ENCODE measurements at regions not wholly inside any gene's neighbourhood (a gene's known extent, or its start where the extent isn't known, plus 50 kb on each side); places are given as distances from the start of the nearest gene placed in this dataset.
A peak's percentile ranks its signal among the peaks of the same experiment; 100 is the strongest.

- H3K4me3 Mint-ChIP-seq (ENCODE audit: unreplicated experiment), result no peak overlapping the region
- TF ChIP-seq CTCF (IDR thresholded peaks at IDR 0.05; ENCODE audit: unreplicated experiment), result no peak
- CTCF ChIA-PET, result interaction anchor here (0.5 to 1.1 kb wide), 3 partner anchors 17 to 301 kb away, joined by 3 read pairs; no protein-coding TSS in a partner anchor
- H3K9me3 Mint-ChIP-seq (ENCODE audit: unreplicated experiment), result no peaks in the 10 kb centered on the region
- no peaks in the 10 kb centered on the region for H3K36me3 Mint-ChIP-seq (ENCODE audit: insufficient read depth, unreplicated experiment)
- no TSS peak for BruUV-seq (replicated peaks)
- no peak overlapping the region for H3K27ac Mint-ChIP-seq (ENCODE audit: low read depth, unreplicated experiment)
- intact Hi-C loops (cut with micrococcal nuclease), result no loop called here
- no peaks in the 10 kb centered on the region for H3K27me3 Mint-ChIP-seq (ENCODE audit: insufficient read depth, unreplicated experiment)
- no peaks in the 10 kb centered on the region for H3K4me1 Mint-ChIP-seq (ENCODE audit: insufficient read depth, unreplicated experiment)
- no peak for DNase-seq (ENCODE audit: unreplicated experiment)
- POLR2A ChIA-PET, result no interaction called here
These were observed 215.2 kb downstream of the RPS24 start for GRCh38 chr10:78248651-78249464.

GRCh38 chr10:78249690-78250089 is 216.0 kb downstream of the RPS24 start:
- no peaks in the 10 kb centered on the region for H3K36me3 Mint-ChIP-seq (ENCODE audit: insufficient read depth, unreplicated experiment)
- DNase-seq (ENCODE audit: unreplicated experiment), result no peak
- POLR2A ChIA-PET, result no interaction called here
- H3K9me3 Mint-ChIP-seq (ENCODE audit: unreplicated experiment), result no peaks in the 10 kb centered on the region
- H3K27me3 Mint-ChIP-seq (ENCODE audit: insufficient read depth, unreplicated experiment), result no peaks in the 10 kb centered on the region
- H3K27ac Mint-ChIP-seq (ENCODE audit: low read depth, unreplicated experiment), result peak overlapping the region; percentile 19
- TF ChIP-seq CTCF (IDR thresholded peaks at IDR 0.05; ENCODE audit: unreplicated experiment), result no peak
- BruUV-seq (replicated peaks), result no TSS peak
- H3K4me3 Mint-ChIP-seq (ENCODE audit: unreplicated experiment), result no peak overlapping the region
- intact Hi-C loops (cut with micrococcal nuclease), result no loop called here
- CTCF ChIA-PET, result interaction anchor here (1.1 kb wide), 1 partner anchor 18 kb away, joined by 3 read pairs; no protein-coding TSS in a partner anchor
- H3K4me1 Mint-ChIP-seq (ENCODE audit: insufficient read depth, unreplicated experiment), result no peaks in the 10 kb centered on the region

GRCh38 chr10:78250313-78251015 is 216.8 kb downstream of the RPS24 start:
- ChIA-PET CTCF (interaction anchor here (0.6 kb wide), 1 partner anchor 838 kb away, joined by 3 read pairs; no protein-coding TSS in a partner anchor), POLR2A (no interaction called here)
- intact Hi-C loops (cut with micrococcal nuclease), result no loop called here
- H3K9me3 Mint-ChIP-seq (ENCODE audit: unreplicated experiment), result no peaks in the 10 kb centered on the region
- H3K4me3 Mint-ChIP-seq (ENCODE audit: unreplicated experiment), result no peak overlapping the region
- no TSS peak for BruUV-seq (replicated peaks)
- TF ChIP-seq CTCF (IDR thresholded peaks at IDR 0.05; ENCODE audit: unreplicated experiment), result no peak
- no peaks in the 10 kb centered on the region for H3K27me3 Mint-ChIP-seq (ENCODE audit: insufficient read depth, unreplicated experiment)
- peaks cover 4% of the 10 kb centered on the region for H3K4me1 Mint-ChIP-seq (ENCODE audit: insufficient read depth, unreplicated experiment)
- H3K27ac Mint-ChIP-seq (ENCODE audit: low read depth, unreplicated experiment), result no peak overlapping the region
- H3K36me3 Mint-ChIP-seq (ENCODE audit: insufficient read depth, unreplicated experiment), result no peaks in the 10 kb centered on the region
- no peak for DNase-seq (ENCODE audit: unreplicated experiment)

- Mint-ChIP-seq H3K27ac (ENCODE audit: low read depth, unreplicated experiment) (no peak overlapping the region), H3K9me3 (ENCODE audit: unreplicated experiment) (no peaks in the 10 kb centered on the region), H3K4me1 (ENCODE audit: insufficient read depth, unreplicated experiment) (peaks cover 7% of the 10 kb centered on the region), H3K27me3 (ENCODE audit: insufficient read depth, unreplicated experiment) (no peaks in the 10 kb centered on the region), H3K36me3 (ENCODE audit: insufficient read depth, unreplicated experiment) (no peaks in the 10 kb centered on the region), H3K4me3 (ENCODE audit: unreplicated experiment) (no peak overlapping the region)
- CTCF ChIA-PET, result interaction anchor here (0.5 to 0.6 kb wide), 2 partner anchors 416 to 837 kb away, joined by 3 read pairs; no protein-coding TSS in a partner anchor
- no TSS peak for BruUV-seq (replicated peaks)
- intact Hi-C loops (cut with micrococcal nuclease), result no loop called here
- POLR2A ChIA-PET, result no interaction called here
- TF ChIP-seq CTCF (IDR thresholded peaks at IDR 0.05; ENCODE audit: unreplicated experiment), result no peak
- DNase-seq (ENCODE audit: unreplicated experiment), result no peak
These were observed 217.3 kb downstream of the RPS24 start for GRCh38 chr10:78251016-78251385.

All from MCF 10A (cell line).